Breast epithelium (tissue), 3 donors: ENCODE measurements at regions not wholly inside any gene's neighbourhood (a gene's known extent, or its start where the extent isn't known, plus 50 kb on each side); places are given as distances from the start of the nearest gene placed in this dataset.

Experiments
- CTCF ChIP-seq, 3 donors: fragments of 450-650 bp; IDR thresholded peaks; one replicate each; pipeline ENCODE4 v1.5.1; 2016 to 2017; ENCODE audit warnings: antibody characterized with exemption in 3 of 3, mild to moderate bottlenecking in 3 of 3, moderate library complexity in 3 of 3
- POLR2A ChIP-seq: fragments of 450-650 bp; IDR thresholded peaks from one replicate; pipeline ENCODE4 v1.6.1; 2016; ENCODE audit warnings: antibody characterized with exemption, mild to moderate bottlenecking, moderate library complexity
- POLR2AphosphoS5 ChIP-seq, 3 donors: sonication (generic); formaldehyde crosslinking; IDR thresholded peaks; one replicate each; pipeline ENCODE4 v1.6.1; 2017; ENCODE audit warnings: antibody characterized with exemption in 3 of 3

- TF ChIP-seq CTCF (IDR thresholded peaks at IDR 0.05) (no peak), POLR2A (no peak), POLR2AphosphoS5 (IDR thresholded peaks at IDR 0.05) (no peak)
Observed at GRCh38 chr13:111469916-111470506, 149.6 kb downstream of the TEX29 start.
